Ascending aorta (tissue), 2 donors: ENCODE measurements at regions not wholly inside any gene's neighbourhood (a gene's known extent, or its start where the extent isn't known, plus 50 kb on each side); places are given as distances from the start of the nearest gene placed in this dataset.
A peak's percentile ranks its signal among the peaks of the same experiment; 100 is the strongest.
"Not testable (repeated sequence)": the region's sequence is repeated elsewhere in the genome, so short reads cannot be mapped to it uniquely, and the experiment has no call there.

Source experiments
- DNase-seq, 2 donors: peaks; one replicate each; pipeline ENCODE4 v3.0.0-alpha.2; 2019; ENCODE audit warnings: low spot score in 2 of 2
- H3K27ac ChIP-seq, 2 donors: fragments of 200-600 bp; sonication (generic); one replicate each; pipeline ENCODE4 v1.5.1; 2016 to 2017; ENCODE audit warnings: mild to moderate bottlenecking in 1 of 2
- H3K27me3 ChIP-seq: fragments of 200-600 bp; sonication (generic); one replicate; pipeline ENCODE4 v1.5.1; 2017
- H3K36me3 ChIP-seq, 2 donors: fragments of 200-600 bp; sonication (generic); one replicate each; pipeline ENCODE4 v1.5.1; 2016
- H3K4me1 ChIP-seq, 2 donors: fragments of 200-600 bp; sonication (generic); one replicate each; pipeline ENCODE4 v1.5.1; 2016 to 2017; ENCODE audit warnings: mild to moderate bottlenecking in 1 of 2
- H3K4me3 ChIP-seq, 2 donors: fragments of 200-600 bp; sonication (generic); one replicate each; pipeline ENCODE4 v1.5.1; 2016 to 2017; ENCODE audit warnings: mild to moderate bottlenecking in 1 of 2
- H3K9me3 ChIP-seq, 2 donors: fragments of 200-600 bp; sonication (generic); one replicate each; pipeline ENCODE4 v1.5.1; 2016
- intact Hi-C: fragments of 100-400 bp; cut with DNase I; formaldehyde crosslinking; loops from one replicate; pipeline ENCODE4 v1.15.1; 2023
- TF ChIP-seq, protein P1 (sequence below), 3 experiments: fragments of 200-600 bp in 2 of 3; fragments of 450-650 bp in 1 of 3; sonication (generic) in 2 of 3; IDR thresholded peaks; one replicate each; pipeline ENCODE4 v1.5.1; 2016 to 2019; ENCODE audit warnings: antibody characterized with exemption in 3 of 3, mild to moderate bottlenecking in 1 of 3, moderate library complexity in 1 of 3

GRCh38 chr10:115028419-115028818 lies 64.7 kb upstream of the ATRNL1 start:
- H3K27me3 ChIP-seq = no peaks in the 10 kb centered on the region
- H3K27ac ChIP-seq = no peak overlapping the region
- no peak overlapping the region for H3K4me3 ChIP-seq
- intact Hi-C loops = no loop called here
- peaks cover 0 to 2% of the 10 kb centered on the region in 2 donors for H3K4me1 ChIP-seq
- DNase-seq = no peak
- TF ChIP-seq, protein P1, sequence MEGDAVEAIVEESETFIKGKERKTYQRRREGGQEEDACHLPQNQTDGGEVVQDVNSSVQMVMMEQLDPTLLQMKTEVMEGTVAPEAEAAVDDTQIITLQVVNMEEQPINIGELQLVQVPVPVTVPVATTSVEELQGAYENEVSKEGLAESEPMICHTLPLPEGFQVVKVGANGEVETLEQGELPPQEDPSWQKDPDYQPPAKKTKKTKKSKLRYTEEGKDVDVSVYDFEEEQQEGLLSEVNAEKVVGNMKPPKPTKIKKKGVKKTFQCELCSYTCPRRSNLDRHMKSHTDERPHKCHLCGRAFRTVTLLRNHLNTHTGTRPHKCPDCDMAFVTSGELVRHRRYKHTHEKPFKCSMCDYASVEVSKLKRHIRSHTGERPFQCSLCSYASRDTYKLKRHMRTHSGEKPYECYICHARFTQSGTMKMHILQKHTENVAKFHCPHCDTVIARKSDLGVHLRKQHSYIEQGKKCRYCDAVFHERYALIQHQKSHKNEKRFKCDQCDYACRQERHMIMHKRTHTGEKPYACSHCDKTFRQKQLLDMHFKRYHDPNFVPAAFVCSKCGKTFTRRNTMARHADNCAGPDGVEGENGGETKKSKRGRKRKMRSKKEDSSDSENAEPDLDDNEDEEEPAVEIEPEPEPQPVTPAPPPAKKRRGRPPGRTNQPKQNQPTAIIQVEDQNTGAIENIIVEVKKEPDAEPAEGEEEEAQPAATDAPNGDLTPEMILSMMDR (IDR thresholded peaks at IDR 0.05) = no peak
- no peaks in the 10 kb centered on the region for H3K36me3 ChIP-seq
- no peaks in the 10 kb centered on the region for H3K9me3 ChIP-seq

GRCh38 chr10:115029452-115030375 lies 63.5 kb upstream of the ATRNL1 start:
- intact Hi-C loops = no loop called here
- Histone ChIP-seq H3K4me1 (peaks cover 0 to 2% of the 10 kb centered on the region in 2 donors), H3K27ac (peak overlapping the region; percentile 13 to 60)

DNA sequence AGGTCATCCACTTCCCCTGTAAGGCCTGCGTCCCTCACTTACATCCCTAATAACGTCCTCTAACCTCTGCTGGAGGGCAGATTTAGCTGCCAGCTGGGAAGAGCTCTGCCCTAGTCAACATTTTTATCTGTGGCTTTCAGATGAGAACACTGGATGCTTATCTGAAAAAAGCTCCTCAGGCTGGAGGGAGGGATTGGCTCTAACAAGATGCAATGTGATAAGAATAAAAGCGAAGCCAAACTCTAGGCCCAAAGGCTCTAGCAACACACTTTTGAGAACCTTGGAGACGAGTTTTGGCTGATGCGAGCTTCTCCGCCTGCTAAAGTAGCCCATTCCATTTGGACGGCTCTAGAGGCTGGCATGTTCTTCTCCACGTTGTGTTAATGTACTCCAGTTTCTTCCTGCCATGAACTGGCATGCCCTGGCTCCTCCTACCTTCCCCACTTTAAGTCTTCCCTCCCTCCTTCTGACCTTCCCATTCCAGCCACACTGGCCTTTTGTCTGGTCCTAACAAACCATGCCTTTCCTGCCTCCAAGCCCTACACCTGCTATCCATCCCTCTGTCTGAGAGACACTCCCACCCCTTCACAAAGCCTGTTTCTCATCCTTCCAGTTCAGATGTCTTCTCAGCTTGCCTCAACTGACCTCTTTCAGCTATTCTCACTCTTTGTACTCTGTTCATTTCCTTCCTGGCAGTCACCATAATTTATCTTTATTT lies 62.5 kb upstream of the ATRNL1 start:
- Histone ChIP-seq H3K27ac (peak overlapping the region; percentile 13 to 60), H3K36me3 (no peaks in the 10 kb centered on the region), H3K4me3 (no peak overlapping the region), H3K9me3 (no peaks in the 10 kb centered on the region), H3K27me3 (no peaks in the 10 kb centered on the region), H3K4me1 (peaks cover 0 to 2% of the 10 kb centered on the region in 2 donors)
- TF ChIP-seq, protein P1 (IDR thresholded peaks at IDR 0.05) = no peak
- DNase-seq = no peak
- intact Hi-C loops = no loop called here

More at GRCh38 chr10:115029452-115030375, 63.5 kb upstream of the ATRNL1 start:
- Histone ChIP-seq H3K27me3 (no peaks in the 10 kb centered on the region), H3K4me3 (no peak overlapping the region), H3K36me3 (no peaks in the 10 kb centered on the region), H3K9me3 (no peaks in the 10 kb centered on the region)
- no peak for DNase-seq
- TF ChIP-seq, protein P1 (IDR thresholded peaks at IDR 0.05) = no peak

GRCh38 chr10:115033898-115034297 lies 59.3 kb upstream of the ATRNL1 start:
- Histone ChIP-seq H3K36me3 (no peaks in the 10 kb centered on the region), H3K4me1 (peaks cover 0 to 2% of the 10 kb centered on the region in 2 donors), H3K9me3 (no peaks in the 10 kb centered on the region), H3K27me3 (no peaks in the 10 kb centered on the region), H3K27ac (no peak overlapping the region), H3K4me3 (no peak overlapping the region)
- TF ChIP-seq, protein P1 (IDR thresholded peaks at IDR 0.05) = no peak
- intact Hi-C loops = no loop called here
- DNase-seq = no peak

- H3K4me3 ChIP-seq, DNase-seq, intact Hi-C loops, H3K27me3 ChIP-seq, H3K36me3 ChIP-seq, H3K4me1 ChIP-seq, H3K9me3 ChIP-seq: not testable (repeated sequence)
- H3K27ac ChIP-seq = peak overlapping the region in 1 of 2 donors; percentile 27
Measured at GRCh38 chr10:115039781-115040180, 53.4 kb upstream of the ATRNL1 start.
